HG03025 (cell line): ENCODE measurements at regions not wholly inside any gene's neighbourhood (a gene's known extent, or its start where the extent isn't known, plus 50 kb on each side); places are given as distances from the start of the nearest gene placed in this dataset.

Experiments
- ATAC-seq: cut with Tn5 transposase; IDR thresholded peaks from one replicate; pipeline ENCODE4 v1.9.1; 2021; ENCODE audit warnings: mild to moderate bottlenecking, moderate library complexity; ENCODE audit not compliant: unreplicated experiment, low FRiP score

DNA sequence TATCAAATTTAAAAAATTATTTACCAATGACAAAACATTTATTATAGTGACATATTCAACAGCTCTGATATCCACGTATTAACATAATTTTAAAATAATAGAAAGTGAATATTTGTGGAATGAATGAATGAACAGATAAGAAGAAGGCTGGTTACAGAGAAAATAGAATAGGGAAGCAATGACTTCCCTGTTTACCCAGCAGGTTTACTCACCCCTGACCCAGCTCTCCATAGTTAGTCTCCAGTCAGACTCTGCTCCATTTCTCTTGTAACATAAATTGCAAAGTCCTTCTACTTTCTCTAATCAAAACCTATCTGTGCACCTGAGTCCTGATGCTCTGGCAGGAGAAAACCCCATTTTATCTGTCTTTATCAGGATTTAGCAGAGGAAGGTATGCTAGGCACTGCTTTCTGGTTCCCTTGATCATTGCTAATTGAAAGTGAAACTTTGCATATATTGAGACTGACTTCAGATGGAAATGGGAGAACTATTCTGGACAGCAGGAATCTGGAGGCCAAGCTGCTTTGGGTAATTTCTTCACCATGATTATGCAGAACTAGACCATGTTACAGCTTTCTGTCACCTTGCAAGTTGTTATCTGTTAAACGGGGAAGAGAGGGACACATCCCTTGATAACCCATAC lies 363.0 kb downstream of the FAT4 start:
- no peak for ATAC-seq

DNA sequence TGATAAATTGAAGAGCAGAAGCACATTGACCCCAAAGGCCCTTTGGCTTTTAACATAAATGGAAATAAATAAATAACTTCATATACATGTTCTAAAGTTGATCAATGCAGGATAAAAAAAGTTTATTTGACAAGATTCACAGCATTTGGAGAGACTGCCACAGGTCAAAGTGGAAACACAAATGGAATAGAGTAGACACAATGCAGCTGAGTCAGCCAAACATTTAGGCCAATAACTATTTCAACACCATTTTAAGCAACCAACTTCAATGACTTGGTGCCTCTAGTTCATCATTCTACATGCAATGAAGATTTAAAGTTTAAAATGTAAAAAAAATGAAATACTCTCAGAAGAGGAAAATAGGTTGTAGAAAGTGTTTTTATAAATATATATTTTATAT lies 365.2 kb downstream of the FAT4 start:
- ATAC-seq = no peak

DNA sequence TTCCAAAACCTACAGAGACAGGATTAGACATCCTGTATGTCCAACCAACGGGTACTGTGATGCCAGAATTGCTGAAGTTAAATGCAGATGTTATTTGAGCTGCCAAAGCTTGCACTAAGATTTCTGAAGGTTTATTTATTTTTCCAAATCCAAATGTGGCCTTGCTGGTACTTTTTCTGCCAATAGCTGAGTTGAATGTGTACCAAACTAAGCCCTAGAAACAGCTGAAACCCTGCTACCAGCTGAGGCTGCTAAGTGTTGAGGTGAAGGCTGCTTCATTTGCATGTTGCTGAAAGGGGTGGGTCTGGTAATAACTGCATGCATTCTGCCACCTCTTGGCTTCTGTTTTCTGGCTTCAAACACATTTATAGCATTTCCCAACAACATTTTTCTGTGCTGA lies 366.5 kb downstream of the FAT4 start:
- ATAC-seq = peak; percentile 75

DNA sequence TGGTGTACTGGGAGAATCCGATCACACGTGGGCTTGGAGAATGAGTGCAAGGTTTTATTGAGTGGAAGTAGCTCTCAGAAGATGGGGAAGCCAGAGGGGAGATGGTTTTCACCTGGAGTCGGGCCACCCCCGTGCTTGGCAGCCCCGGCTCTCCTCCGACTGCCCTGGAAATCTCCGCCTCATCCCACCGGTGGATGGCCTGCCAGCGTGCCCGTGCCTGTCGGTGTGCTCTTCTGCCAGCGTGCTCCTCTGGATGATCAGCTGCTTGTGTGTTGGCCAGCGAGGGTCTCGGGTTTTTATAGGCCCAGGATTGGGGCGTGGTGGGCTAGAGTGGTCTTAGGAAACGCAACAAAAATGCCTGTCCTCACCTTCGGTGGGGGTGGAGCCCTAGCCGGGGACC lies 368.0 kb downstream of the FAT4 start:
- ATAC-seq = no peak

DNA sequence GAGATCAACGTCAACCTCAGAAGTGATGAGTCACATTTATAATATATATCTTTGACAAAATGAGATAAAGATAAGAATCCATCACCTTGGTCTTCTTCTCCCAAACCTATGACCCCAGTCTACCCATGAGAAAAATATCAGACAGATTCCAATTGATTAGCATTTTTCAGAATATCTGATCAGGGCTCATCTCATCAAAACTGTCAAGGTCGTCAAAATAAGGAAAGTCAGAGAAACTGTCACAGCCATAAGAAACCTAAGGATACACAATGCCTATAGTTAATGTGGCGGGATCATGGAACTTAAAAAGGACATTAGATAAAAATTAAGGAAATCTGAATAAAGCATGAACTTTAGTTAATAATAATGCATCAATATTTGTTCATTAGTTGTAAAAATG lies 374.1 kb downstream of the FAT4 start:
- ATAC-seq = no peak

DNA sequence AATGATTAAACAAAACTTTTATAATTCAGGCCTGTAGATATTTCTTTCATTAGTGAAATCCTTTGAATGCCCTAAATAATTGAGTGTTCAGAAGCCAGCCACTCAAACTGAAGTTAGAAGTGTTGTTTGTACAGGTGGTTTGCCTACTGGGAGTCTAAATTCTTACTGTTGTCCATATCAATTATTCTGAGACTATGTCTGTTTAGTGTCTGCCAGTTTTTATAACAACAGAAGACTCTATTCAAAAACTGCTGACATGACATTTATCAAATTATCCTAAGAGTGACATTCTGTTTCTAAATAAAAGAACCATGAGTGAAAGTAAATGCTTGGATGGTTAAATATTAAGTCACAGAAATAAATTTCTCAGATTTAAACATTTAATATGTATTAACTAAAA lies 375.1 kb downstream of the FAT4 start:
- no peak for ATAC-seq

DNA sequence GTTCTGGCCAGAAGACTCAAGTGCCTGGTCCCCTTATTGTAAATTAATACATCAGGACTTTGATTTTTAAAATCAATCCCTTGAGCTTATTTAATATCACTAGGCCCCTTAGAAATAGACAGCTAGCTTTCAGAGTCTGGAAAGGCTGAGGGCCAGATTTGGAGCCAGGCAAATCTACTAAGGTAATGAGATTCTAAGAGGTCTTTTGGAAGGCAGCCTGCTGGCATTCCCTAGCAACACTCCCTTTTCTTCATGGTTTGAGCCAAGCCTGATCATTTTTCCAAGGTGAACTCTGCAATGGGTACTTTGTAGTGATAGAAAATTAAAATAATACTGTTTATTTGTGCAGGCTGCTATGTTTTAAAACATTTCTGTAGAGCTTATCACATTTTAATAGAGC lies 378.5 kb downstream of the FAT4 start:
- no peak for ATAC-seq

DNA sequence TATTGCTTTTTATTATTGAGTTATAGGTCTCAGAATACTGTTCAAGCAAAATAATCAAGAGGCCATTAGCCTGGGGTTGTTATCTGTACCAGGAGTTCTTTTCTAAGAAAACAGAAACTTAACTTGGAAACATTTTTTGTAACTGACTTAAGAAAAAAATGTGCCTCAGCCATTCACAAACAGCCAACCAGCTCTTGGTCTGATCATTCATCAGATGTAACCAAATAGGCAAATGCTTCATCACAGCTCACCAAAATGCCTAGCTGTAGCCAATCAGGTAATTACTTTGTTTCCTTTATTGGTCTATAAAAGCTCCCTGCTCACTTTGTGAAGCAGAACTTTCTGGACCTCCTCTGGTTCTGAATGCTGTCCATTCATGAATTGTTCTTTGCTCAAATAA lies 387.7 kb downstream of the FAT4 start:
- no peak for ATAC-seq

DNA sequence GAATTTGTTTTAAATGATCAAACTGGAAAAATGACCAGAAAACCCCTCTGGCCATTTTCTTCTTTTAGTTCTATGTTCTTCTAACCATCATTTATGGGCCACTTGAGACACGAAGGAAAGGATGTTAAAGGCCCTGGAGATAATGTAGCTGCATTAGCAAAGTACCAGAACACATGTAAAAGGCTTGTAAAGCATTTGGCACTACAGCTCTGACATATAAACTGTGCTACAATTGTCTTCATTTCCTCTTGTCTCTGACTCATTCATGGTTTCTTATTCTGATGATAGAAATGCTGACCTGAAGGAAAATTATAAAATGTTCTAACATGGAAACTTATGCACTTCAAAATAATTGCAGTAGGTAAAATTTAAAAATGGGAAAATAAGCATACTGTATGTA lies 388.7 kb downstream of the FAT4 start:
- no peak for ATAC-seq

DNA sequence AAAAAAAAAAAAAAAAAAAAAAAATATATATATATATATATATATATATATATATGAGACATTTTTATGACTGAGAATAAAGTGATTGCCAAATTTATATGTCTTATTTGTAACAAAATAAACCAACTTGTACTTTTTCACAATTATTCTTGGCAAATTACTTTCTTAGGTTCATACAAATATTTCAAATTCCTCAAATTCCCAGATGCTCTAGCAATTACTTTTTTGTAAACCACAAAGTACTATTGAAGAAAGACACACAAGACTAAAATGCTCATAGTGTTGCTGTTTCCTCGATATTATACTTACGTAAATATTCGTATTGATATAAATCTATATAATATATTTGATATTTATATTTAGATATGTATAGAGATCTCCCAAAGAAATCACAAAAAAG lies 390.0 kb downstream of the FAT4 start:
- no peak for ATAC-seq

DNA sequence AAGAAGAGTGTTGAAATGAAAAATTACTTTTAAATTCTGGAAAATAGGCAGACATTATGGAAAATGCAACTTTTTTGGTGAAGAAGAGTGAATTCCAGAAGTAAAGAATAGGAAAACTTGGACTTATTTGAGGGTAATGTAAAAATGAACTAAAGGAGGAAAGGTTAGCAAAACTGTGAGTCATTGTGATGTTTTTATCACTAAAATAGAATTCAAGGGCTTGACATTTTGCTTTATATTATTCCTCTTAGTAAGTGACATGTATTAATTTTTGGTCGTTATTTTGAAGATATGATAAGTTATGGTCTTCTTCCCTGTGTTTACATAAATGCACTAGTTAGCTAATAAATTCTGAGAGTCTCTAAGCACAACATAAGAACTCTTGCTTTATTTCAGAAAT lies 390.9 kb downstream of the FAT4 start:
- ATAC-seq = no peak

DNA sequence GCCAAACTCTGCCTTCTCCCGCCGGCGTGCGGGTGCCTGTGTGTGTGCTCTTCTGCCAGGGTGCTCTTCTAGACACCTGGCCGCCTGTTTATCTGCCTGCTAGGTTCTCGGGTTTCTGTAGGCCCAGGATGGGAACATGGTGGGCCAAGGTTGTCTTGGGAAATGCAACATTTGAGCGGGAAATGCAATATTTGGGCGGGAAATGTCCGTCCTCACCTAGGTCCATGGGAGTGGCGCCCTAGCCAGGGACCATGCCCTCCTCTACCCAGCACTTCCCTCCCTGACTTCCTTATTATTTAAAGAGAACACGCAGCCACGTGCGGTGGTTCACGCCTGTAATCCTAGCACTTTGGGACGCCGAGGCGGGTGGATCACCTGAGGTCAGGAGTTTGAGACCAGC lies 392.6 kb downstream of the FAT4 start:
- ATAC-seq = no peak

DNA sequence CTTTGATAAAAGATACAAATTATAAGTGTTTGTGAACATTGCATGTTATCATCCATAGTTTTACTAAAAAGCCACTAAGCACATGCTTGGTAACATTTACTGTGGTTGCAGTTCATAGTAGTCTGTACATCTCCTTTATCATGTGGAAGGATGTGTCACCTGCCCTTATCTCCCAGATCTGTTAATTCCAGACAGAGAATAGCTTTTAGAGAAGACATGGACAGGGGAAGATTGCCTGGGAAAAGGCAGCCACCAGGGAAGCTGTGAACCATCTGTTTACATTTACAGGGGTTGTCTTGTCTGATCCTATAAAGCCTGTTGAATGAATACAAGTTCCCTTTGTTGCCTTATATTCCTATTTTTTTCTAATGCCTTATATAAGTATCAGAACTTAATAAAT lies 396.0 kb downstream of the FAT4 start:
- no peak for ATAC-seq

DNA sequence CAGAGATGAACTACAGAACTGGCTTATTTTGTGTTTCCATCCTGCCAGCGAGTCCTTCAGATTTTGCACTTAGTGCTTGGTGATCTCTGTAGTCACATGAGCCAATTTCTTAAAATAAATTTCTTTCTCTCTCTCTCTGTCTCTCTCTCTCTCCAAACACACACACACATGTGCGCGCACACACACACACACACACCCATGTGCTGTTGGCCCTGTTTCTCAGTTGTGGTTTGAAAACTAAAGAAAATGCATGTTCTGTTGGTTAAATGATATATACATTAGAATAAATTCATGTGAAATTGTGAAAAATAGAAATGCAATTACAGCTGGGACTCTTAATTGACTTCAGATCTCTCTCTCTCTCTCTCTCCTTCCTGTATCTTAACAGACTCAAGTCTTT lies 399.3 kb downstream of the FAT4 start:
- ATAC-seq = no peak

DNA sequence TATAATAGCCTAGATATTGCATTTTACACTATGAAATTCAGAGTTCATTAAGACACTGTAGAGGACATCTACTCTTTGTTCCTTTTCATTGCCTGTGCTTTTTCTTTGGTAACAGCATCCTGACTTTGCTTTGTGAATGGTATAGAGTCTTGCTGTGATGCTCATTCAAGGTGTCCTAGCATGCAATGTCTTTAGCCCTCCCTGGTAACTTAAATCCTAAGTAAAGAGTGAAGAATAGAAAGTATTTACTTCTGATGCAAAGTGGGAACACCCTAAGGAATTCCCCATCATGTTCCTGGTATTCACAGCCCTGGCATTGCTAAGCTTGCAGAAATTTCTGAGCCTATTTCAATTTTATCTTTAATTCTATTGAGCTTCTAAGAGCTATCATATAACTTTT lies 400.1 kb downstream of the FAT4 start:
- no peak for ATAC-seq

DNA sequence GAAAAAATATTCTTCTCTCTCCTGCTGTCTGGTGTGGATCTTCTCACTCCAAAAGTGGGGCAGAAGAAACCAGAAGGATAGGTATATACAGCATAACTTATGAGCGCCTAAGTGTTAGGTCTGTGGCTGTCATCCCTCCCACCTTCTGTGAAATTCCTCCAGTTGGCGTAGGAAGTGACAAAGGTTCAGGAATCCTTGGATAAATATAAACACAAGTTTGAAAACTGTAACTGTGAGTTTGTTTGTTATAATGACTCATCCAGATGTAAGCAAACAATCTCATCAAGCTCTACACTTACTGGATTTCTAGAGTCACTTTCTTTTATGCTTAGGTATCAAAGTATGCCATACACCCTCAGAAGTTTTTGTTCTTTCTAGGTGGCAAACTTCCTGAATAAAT lies 405.2 kb downstream of the FAT4 start:
- no peak for ATAC-seq

DNA sequence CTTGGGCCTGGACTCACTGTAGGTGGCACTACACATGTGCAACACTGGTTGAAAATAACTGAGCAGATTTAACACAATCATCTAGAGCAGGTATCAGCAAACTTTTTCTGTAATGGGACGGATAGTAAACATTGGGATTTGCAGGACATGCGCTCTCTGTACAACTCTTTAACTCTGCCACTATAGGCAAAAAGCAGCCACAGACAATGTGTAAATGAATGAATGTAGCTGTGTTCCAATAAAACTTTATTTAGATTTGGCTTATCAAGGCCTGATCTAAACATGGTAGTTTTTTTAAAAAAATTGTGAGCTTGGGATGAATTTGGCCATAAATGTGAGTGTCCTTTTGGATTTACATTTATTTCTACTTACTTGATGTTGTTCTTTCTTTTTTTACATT lies 407.3 kb downstream of the FAT4 start:
- ATAC-seq = no peak

DNA sequence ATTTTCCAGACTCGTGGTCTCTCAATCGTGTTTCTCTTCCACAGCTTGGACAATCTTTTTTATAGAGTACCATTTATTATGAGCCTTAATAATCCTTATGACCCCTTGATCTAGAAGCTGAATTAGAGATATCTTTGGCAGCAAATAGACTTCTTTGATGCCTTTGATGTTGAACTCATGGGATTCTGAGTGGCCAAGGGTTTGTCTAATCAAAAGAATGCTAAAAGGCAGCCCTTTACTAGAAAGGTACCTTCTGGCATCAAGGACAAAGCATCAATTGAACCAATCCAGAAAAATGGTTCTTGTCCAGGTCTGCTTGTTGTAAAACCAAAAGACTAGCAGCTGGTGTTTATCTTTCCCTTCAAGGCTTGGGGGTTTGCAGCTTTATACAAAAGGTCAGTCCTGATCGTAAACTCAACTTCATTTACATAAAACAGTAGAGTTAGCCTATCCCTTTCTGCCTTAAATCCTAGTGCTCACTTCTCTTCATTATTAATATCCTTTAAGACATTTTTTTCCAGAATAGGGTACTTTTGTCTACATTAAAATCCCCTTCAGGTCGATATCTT lies 411.3 kb downstream of the FAT4 start:
- no peak for ATAC-seq

DNA sequence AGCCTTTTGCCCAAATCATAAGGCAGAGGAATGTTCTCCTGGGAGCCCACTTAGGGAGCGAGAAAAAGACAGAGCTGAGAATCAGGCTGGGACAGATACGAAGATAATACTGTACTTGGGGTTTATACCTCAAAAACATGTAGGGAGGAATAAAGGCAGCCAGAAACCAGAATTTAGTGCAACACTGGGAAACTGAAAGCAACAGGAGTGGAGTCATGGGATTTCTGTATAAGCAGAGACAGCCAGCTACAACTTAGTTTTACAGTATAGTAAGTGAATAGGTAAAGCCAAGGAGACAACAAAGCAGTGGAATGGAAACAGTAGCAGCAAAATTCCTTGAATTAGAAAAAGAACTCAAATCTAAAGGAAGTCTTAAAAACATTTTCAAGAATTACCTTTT lies 413.2 kb downstream of the FAT4 start:
- ATAC-seq = no peak

DNA sequence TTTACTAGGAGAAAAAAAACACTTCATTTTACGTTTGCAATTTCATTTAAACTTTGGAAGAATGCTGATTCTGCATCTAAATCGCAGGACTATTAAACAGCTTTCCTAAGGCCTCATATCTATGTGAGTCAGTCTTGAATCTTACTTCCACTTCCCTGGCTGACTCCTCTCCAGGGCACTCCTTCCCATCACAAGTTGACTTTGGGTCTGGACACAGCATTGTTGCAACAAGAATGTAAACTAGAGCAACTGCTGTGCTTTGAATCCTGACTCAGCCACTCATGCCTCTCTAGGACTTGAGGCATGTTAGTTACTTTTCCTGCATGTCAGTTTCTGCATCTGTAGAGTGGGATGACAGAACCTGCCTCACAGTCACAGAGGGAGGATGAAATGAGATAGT lies 413.8 kb downstream of the FAT4 start:
- no peak for ATAC-seq

DNA sequence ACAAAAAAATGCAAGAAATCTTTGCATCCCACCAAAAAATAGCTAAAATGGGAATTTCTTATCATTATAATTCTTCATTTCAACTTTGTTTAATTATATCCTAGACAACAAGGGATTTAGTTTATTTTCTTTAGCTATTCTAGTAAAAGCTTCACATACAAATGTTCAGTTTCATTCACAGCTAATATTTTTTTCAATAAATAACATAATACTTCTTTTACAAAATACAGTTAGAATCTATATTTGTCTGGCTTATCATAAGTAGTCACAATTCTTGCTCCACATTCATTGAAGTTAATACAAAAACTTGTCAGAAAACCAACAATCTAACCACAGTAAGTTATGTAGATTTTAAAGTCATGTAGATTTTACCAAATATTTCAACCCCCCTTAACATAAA lies 414.4 kb downstream of the FAT4 start:
- no peak for ATAC-seq

DNA sequence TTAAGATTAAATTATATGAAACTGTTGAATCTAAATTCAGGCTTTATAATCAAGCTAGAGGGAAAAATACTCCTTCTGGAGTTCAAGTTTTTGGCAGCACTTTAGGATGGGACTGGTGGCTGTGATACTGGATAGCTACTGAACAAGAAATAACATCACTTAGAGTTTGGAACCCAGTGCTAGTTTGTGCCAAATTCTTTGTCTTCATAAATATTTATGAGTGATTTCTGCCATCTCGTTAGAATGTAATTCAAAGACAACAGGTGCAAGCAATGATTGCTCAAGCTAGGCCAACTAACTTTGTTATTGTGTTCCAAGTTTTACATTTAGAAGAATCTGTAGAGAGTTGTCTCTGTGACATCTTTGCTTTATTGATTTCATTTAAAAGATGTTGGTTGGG lies 417.9 kb downstream of the FAT4 start:
- ATAC-seq = no peak

DNA sequence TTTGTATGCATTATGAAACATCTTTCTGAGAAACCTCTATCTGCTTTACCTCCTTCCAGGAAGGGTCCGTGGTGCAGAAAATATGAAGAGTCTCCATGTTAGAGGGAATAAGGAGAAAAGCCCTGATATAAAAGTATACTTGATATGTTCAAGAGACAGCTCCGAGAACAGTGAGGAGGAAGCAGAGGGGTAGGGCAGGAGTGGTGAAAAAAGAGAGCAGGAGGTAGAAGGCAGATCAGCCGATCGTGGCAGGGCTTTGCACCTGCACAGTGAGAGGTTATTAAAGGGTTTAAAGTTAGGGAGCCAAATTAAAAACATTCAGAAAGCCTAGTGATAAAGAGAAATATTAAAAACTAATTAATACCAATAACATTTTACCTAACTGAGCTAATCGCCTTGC lies 419.7 kb downstream of the FAT4 start:
- no peak for ATAC-seq
